IPS-NIHi7 (cell line): ENCODE measurements at regions not wholly inside any gene's neighbourhood (a gene's known extent, or its start where the extent isn't known, plus 50 kb on each side); places are given as distances from the start of the nearest gene placed in this dataset.

ENCODE experiments used
- DNase-seq: peaks from one replicate; pipeline ENCODE4 v3.0.0; 2012; ENCODE audit warnings: mixed read lengths; ENCODE audit errors: extremely low spot score

GRCh38 chr17:79315358-79316105 is 240.9 kb downstream of the ENGASE start:
- DNase-seq: peak; percentile 42

DNA sequence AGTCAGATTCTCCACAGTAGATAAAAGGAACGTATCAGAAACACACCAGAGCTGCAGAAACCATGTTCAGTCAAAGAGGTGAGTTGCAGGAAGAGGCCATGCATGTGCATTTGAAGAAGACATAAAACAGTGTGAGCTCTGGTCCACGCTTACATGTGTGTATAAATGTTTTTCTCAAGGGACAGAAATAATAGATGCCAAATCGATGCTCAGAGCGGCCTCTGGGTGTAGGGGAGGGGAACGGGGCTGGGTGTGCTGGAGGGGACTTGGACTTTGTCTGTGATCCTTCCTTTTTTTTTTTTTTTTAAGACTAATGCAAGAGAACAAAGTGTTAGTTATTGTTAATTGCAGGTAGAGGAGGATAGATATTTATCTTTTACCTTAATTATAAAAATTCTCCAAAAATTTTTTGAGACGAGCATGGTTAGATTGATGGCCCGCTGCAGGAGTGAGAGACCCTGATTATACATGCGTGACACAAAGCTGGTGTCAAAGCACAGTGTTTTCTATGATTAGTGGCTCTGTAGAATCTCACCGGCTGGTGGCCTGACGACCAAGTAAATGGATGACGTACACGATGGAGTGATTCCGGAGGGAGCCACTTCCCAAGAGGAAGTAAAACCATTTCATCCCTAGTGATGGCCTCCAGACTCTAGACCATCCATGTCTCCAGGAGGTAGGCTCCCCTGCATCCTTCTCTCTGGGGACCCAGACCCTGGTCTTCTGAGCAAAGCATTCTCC is 240.2 kb downstream of the ENGASE start:
- no peak for DNase-seq

- DNase-seq: no peak
These were observed 236.7 kb downstream of the ENGASE start for GRCh38 chr17:79311373-79311772.

DNA sequence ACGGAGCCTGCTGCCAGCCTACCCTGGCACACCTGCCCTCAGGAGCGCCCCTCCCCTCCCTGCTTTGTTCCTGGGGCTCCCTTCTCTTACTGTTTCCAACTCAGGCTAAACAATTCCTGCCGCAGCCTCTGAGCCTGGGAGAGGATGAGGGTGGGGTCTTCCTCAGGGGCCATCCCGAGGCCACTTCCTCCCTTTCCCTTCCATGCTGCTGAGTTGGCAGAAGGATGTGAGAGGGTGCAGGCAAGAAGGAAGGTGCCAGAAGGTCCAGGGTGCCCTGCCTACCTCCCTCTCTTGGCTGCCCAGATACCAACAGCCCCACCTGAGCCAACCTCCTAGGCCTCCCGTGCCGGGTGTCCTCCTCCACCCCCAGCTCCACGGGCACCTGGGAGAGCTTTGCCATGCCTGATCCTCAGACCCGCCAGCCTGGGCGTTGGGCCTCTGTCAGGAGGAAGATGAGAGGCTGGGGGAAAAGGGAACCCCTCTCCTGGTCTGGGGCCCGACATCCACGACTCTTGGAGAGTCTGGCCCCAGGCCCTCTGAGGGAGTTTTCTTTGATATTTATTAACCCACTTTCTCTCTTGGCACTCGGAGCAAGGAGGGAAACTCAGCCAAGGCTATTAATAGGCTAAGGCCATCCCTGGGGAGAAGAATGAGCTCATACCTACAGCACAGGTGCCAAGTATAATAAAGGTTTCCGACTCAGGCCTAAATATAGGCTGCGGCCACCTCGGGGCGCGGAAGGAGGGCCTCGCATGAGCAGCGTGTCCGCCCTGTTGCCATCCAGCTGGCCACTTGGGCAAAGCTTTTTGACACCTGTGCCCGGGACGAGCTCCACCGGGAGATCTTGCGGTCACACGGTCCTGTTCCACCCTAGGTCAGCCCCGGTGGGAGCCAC is 232.0 kb downstream of the ENGASE start:
- no peak for DNase-seq

DNA sequence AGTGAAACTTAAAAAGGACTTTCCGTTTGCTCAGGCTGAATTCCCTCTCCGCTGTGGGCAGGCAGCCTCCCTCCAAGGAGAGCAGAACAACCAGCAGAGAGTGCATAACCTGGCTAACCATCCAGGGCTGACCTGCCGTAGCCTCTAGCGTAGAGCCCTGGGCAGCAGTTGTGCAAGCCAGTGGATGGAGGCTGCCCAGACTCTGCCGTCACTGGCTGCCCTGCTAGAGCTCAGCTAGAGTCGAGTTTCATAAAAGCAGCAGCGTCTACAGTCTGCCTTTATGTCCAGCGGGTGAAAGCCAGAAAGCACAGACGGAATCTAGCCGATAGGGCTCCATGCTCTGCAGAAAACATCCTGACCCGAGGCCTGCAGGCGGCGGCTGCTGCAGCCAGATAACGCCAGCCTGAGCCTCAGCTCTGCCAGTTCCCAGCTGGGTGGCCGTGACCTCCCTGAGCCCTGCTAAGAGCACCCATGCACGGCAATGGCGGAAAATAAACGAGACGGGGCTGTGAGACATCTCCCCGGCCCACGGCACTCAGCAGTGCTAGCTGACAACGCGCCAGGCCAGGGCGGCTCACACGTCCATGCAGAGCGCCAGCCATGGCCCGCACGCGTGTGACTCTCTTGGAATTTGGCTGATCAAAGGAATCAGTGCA is 231.3 kb downstream of the ENGASE start:
- no peak for DNase-seq

DNA sequence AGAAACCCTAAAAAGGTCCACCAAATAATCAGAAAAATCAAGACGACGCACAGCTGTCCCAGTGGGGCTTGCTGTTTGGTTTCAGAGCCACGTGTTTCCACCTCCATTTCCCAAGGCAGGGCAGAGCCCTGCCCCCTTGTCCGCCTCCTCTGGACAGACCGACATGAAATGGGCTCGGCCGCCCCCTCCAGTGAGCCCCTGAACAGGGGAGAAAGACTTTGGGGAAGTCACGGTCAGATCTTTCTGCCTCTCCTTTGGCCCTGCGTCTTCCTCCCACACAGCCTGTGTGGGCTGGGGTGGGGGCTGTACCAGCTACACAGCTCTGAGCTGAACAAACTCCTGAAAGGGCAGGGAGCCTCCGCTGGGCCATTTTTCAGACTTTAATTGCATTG is 230.7 kb downstream of the ENGASE start:
- DNase-seq: no peak

GRCh38 chr17:79304884-79305283 is 230.3 kb downstream of the ENGASE start:
- DNase-seq: peak; percentile 67

GRCh38 chr17:79303641-79304205 is 229.1 kb downstream of the ENGASE start:
- no peak for DNase-seq

DNA sequence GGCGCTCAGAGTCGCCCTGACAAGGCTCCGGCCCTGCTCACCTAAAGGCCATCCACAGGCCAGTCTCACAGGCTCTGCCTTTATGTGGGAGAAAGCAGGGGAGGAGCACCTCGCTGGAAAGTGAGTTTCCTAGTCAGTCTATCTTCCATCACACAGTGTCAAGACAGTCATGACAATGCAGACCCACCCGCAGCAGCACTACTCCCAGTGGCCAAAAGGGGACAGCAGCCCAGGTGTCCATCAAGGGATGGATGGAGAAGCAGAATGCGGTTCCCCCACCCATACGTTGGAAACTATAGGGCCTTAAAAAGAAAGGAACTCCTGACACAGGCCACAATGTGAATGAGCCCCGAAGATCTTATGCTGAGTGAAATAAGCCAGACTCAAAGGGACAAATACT is 226.8 kb downstream of the ENGASE start:
- DNase-seq: peak; percentile 39

GRCh38 chr17:79299349-79299748 is 224.7 kb downstream of the ENGASE start:
- no peak for DNase-seq

DNA sequence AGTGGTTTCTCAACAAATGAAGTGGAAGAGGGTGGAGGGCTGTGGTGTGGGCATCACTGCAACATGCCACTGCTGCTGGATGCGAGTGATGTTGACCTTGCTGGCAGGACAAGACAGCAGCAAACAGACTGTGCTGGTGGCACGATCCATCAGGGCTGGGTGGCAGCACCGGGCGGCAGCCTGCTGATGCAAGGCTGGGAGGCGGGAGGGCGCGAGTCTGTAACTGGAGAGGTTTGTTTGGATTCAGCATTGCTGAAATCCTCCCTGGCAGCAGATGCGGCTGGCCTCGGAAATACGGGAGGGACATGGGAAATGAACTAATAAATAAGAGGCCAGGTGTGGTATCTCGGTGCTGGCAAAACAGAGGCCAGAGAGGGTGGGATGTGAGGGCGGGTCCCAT is 224.2 kb downstream of the ENGASE start:
- DNase-seq: no peak

GRCh38 chr17:79296243-79296642 is 221.6 kb downstream of the ENGASE start:
- no peak for DNase-seq

DNA sequence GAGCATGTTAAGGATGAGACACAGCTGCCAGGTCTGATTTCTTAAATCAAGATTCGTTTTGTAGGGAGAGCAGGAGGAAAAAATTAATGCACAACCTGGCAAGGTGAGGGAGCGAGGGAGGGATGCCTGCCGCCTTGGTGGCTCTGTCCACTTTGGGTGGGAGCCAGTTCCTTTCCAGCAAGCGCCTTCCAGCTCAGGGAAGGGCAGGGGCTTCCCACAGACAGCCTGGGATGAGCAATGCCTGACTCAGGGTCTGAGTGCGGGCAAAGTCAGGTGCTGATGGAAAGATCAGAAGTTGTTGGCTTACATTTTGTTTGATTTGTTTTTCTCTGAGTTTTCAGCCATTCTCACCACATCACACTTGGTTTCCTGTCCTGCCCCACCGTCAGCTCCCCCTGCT is 220.7 kb downstream of the ENGASE start:
- DNase-seq: no peak

GRCh38 chr17:79294459-79295071 is 219.9 kb downstream of the ENGASE start:
- DNase-seq: peak; percentile 94

DNA sequence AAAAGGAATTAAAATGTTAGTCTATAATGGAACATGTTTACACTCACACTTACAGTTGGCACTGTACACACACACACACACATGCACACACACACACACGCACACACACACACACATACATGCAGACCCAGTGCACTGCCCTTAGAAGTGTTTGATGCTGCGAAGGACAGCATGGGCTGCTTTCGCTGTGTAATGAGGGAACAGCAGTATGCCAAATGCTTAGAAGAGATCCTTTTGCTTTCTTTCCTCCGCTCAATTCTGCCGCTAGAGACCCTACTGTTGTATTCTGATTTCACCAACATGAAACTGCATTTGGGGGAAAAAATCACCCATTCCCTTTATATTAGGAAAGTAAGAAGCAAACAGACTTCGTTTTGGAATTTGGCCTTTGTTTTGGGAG is 217.9 kb downstream of the ENGASE start:
- no peak for DNase-seq

DNA sequence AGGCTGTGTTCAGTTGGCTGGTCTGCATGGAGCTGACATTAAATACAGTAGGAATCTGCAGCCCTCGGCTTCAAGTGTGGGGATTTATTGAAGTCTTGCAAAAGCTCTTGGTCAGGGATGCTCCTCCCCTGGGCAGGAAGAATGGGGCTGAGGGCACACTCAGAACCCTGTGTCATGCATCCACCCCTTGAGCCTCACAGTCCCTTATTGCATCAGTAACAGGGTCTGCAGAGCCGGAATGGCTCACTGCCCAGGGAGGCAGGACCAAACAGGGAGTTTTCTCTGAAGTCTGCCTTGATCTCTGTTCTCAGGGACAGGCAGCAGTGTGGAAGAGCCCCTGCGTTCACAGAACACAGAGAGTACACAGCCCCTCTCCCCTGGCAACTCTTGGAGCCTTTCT is 216.8 kb downstream of the ENGASE start:
- DNase-seq: no peak

DNA sequence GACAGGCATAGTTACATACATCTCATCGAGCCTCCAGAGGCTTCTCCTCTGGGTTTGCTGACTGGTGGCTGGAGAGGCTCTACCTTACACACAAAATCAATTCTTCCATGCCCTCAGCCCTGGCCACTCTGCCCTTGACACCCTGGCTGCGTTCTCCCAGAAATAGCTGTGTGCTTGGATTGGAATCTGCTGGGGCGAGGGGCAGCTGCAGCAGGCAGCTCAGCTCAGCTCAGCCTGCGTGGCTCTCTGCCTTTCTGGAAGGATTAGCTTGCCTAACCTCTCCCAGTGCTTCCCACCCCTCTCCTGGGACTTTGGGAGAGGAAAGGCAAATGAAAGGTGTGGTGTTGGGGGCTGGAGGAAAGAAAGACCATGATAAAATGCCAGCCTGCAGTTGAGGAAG is 216.1 kb downstream of the ENGASE start:
- no peak for DNase-seq

- no peak for DNase-seq
These were observed 214.3 kb downstream of the ENGASE start for GRCh38 chr17:79288950-79289349.

DNA sequence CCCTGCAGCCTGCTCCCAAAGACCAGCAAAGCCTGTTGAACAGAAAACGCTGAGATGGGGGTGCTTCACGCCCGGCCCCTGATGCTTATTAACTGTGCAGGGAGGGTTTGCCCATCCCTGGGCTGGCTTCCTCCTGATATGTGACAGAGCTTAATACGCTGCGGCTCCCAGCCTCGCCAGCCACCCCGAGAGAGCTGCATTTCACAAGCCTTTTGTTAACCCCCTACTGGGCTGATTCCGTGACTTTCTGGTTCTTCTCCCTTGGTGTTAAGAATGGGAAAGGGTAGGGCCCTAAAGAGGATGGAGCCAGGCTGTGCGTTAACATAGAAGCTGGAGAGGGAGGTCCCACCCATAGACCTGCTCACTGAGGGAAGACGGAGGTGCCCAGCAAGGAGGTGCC is 211.8 kb downstream of the ENGASE start:
- no peak for DNase-seq

DNA sequence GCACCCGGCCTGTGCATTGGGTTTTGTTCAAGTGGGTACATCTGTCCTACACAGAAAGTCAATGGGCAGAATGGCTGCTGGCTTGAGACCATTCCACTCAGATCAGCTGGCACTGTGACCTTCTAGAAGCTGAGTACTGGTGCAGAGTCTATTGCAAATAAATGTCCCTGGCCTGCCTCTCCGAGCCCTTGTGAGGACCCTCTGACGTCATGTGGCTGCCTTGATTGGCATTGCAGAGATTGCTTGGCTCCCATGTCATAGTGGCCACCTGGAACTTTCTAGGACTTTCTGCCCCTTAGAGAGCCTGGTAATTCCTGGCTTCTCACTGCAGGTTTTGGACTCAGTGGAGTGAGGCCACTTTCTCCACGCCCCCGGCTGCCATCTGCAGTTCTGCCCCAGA is 211.3 kb downstream of the ENGASE start:
- no peak for DNase-seq

DNA sequence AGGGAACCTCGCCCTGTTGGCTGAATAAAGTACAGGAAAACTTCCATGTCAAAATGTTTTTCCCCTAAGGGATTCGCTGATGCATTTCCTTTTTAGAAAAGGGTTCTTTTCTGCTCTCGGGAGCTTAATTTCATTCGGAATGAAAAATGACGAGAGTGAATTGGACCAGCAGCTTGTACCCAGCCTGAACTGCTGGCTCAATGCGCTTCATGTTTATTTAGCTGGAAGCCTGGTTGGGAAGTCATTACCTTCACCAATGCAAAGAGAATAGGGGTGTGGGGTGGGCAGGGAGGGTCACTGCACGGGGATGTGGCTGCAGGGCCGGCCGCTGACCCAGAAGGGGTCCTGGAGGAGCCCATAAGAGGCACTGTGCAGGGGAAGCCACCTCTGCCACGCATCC is 207.7 kb downstream of the ENGASE start:
- no peak for DNase-seq
